Glomerular visceral epithelial cell (primary cell): ENCODE measurements at regions not wholly inside any gene's neighbourhood (a gene's known extent, or its start where the extent isn't known, plus 50 kb on each side); places are given as distances from the start of the nearest gene placed in this dataset.

Experiments
- DNase-seq: peaks from one replicate; pipeline ENCODE4 v3.0.0-alpha.2; 2016; ENCODE audit errors: extremely low spot score

DNA sequence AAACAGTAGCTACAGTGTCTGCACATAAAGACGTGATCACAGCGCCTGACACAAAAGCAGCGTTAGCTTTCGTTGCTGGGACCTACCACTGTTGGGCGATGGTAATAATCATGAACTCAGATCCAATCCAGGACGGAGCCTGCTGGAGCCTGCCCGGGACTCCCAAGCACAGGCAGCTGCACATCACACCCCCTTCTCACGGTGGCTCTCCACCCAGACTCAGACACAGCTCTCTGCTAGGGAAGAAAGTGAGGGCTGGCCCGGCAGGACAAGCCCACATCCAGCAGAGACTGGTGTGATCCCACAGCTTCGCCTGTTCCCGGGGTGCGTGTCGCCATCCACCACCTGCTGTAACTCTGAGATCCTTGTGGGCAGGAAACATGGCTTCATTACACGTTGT, 49.9 kb upstream of the FOXN3 start:
- DNase-seq, result no peak
